Mammary epithelial cell (primary cell): ENCODE measurements at regions not wholly inside any gene's neighbourhood (a gene's known extent, or its start where the extent isn't known, plus 50 kb on each side); places are given as distances from the start of the nearest gene placed in this dataset.

ENCODE experiments used
- EZH2 ChIP-seq: IDR thresholded peaks from 2 replicates; pipeline ENCODE4 v1.6.1; 2012; ENCODE audit warnings: low read length, inconsistent platforms, borderline replicate concordance
- TF ChIP-seq, protein P1 (sequence below), 2 donors: IDR thresholded peaks in 1 of 2; conservative IDR thresholded peaks in 1 of 2; 2 replicates each; pipeline ENCODE4 v1.5.1; 2011 to 2012; ENCODE audit warnings: inconsistent platforms in 2 of 2, low read length in 2 of 2, mild to moderate bottlenecking in 2 of 2, control low read depth in 1 of 2, low read depth in 1 of 2; ENCODE audit not compliant: insufficient read depth in 1 of 2; ENCODE audit errors: extremely low read depth in 1 of 2

DNA sequence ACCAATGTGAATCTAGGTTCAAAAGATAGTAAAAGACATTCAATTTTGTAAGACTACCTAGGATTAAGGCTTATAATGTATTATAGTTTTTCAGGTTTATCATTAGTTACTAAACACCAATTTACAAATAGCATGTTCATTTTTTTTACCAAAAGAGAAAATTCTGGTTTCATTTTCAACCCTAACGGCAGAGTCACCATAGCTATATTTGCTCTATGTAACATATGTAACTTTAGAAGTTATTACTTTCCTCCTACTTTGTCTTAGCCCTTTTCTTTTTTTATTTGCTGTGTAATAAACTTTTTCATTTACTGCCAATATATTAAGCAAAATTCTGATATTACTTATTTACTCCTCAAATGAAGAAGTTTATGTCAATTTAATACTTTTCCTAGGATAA lies 639.6 kb downstream of the ARAP2 start:
- TF ChIP-seq, protein P1, sequence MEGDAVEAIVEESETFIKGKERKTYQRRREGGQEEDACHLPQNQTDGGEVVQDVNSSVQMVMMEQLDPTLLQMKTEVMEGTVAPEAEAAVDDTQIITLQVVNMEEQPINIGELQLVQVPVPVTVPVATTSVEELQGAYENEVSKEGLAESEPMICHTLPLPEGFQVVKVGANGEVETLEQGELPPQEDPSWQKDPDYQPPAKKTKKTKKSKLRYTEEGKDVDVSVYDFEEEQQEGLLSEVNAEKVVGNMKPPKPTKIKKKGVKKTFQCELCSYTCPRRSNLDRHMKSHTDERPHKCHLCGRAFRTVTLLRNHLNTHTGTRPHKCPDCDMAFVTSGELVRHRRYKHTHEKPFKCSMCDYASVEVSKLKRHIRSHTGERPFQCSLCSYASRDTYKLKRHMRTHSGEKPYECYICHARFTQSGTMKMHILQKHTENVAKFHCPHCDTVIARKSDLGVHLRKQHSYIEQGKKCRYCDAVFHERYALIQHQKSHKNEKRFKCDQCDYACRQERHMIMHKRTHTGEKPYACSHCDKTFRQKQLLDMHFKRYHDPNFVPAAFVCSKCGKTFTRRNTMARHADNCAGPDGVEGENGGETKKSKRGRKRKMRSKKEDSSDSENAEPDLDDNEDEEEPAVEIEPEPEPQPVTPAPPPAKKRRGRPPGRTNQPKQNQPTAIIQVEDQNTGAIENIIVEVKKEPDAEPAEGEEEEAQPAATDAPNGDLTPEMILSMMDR (conservative IDR thresholded peaks at IDR 0.05 in 1 of 2, IDR thresholded peaks at IDR 0.05 in 1 of 2; ENCODE audit: extremely low read depth in 1 of 2, insufficient read depth in 1 of 2, low read depth in 1 of 2, low read length in 2 of 2) = no peak
- TF ChIP-seq EZH2 = no peak
